ENCODE measurements at regions not wholly inside any gene's neighbourhood (a gene's known extent, or its start where the extent isn't known, plus 50 kb on each side); places are given as distances from the start of the nearest gene placed in this dataset.

DNA sequence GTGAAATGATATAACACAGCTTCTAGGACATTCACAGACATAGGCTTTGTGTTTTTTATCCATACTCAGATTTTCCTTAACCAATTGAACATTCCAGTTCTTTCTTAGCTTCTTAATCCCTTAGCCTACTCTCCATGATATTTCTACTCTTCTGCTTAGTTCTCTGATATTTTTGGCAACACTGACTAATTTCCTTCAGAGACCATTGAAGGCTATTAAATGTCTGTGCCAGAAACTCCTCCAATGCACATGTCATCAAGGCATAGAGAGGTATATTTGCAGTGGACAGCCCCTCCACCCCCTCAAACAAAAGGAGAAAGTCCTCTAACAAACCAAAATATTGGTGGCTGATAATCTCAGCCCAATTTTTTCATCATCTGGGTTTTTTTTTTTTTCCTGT lies 105.9 kb upstream of the TSC22D2 start:
- Histone ChIP-seq H3K27me3 (ENCODE audit: insufficient read depth, low read length) (no peaks in the 10 kb centered on the region), H3K27ac (ENCODE audit: low read depth, low read length) (no peak overlapping the region), H3K4me1 (ENCODE audit: insufficient read depth, low read length) (no peaks in the 10 kb centered on the region), H3K4me3 (ENCODE audit: low read length in 2 of 2) (no peak overlapping the region), H3K36me3 (ENCODE audit: insufficient read depth, low read length) (no peaks in the 10 kb centered on the region), H3K9me3 (ENCODE audit: control insufficient read depth in 1 of 2, low read length in 2 of 2) (no peaks in the 10 kb centered on the region)
- H3K4me3 Mint-ChIP-seq: no peak overlapping the region
- no peaks in the 10 kb centered on the region for H3K36me3 Mint-ChIP-seq
- POLR2A ChIA-PET (ENCODE audit: partially characterized antibody): no interaction called here
- H3K27ac Mint-ChIP-seq: no peak overlapping the region
- no peaks in the 10 kb centered on the region for H3K9me3 Mint-ChIP-seq
- no peak for DNase-seq
- intact Hi-C loops (cut with micrococcal nuclease): no loop called here
- CTCF ChIA-PET (ENCODE audit: partially characterized antibody): interaction anchor here (1.2 to 1.4 kb wide), 2 partner anchors 10 to 834 kb away, joined by 3 read pairs; no protein-coding TSS in a partner anchor
- H3K27me3 Mint-ChIP-seq: peaks cover 25 to 39% of the 10 kb centered on the region in 2 donors
- H3K4me1 Mint-ChIP-seq: no peaks in the 10 kb centered on the region

GRCh38 chr3:150300852-150301517 lies 107.1 kb upstream of the TSC22D2 start:
- Mint-ChIP-seq H3K27ac (no peak overlapping the region), H3K27me3 (peaks cover 25 to 35% of the 10 kb centered on the region in 2 donors), H3K4me1 (no peaks in the 10 kb centered on the region), H3K36me3 (no peaks in the 10 kb centered on the region), H3K4me3 (no peak overlapping the region), H3K9me3 (no peaks in the 10 kb centered on the region)
- no peaks in the 10 kb centered on the region for H3K9me3 ChIP-seq (ENCODE audit: control insufficient read depth in 1 of 2, low read length in 2 of 2)
- no peaks in the 10 kb centered on the region for H3K36me3 ChIP-seq (ENCODE audit: insufficient read depth, low read length)
- intact Hi-C loops (cut with micrococcal nuclease): no loop called here
- ChIA-PET POLR2A (ENCODE audit: partially characterized antibody) (no interaction called here), CTCF (ENCODE audit: partially characterized antibody) (interaction anchor here (1.4 kb wide), 1 partner anchor 835 kb away, joined by 3 read pairs; no protein-coding TSS in a partner anchor)
- DNase-seq: no peak
- H3K4me1 ChIP-seq (ENCODE audit: insufficient read depth, low read length): no peaks in the 10 kb centered on the region
- H3K4me3 ChIP-seq (ENCODE audit: low read length in 2 of 2): no peak overlapping the region
- H3K27me3 ChIP-seq (ENCODE audit: insufficient read depth, low read length): no peaks in the 10 kb centered on the region
- H3K27ac ChIP-seq (ENCODE audit: low read depth, low read length): no peak overlapping the region

- no peak for DNase-seq
- CTCF ChIA-PET (ENCODE audit: partially characterized antibody): no interaction called here
- Histone ChIP-seq H3K9me3 (ENCODE audit: control insufficient read depth in 1 of 2, low read length in 2 of 2) (no peaks in the 10 kb centered on the region), H3K27me3 (ENCODE audit: insufficient read depth, low read length) (no peaks in the 10 kb centered on the region), H3K36me3 (ENCODE audit: insufficient read depth, low read length) (no peaks in the 10 kb centered on the region), H3K4me3 (ENCODE audit: low read length in 2 of 2) (no peak overlapping the region), H3K4me1 (ENCODE audit: insufficient read depth, low read length) (no peaks in the 10 kb centered on the region), H3K27ac (ENCODE audit: low read depth, low read length) (no peak overlapping the region)
- Mint-ChIP-seq H3K36me3 (no peaks in the 10 kb centered on the region), H3K4me1 (no peaks in the 10 kb centered on the region), H3K27ac (no peak overlapping the region), H3K4me3 (no peak overlapping the region), H3K27me3 (peaks cover 22 to 33% of the 10 kb centered on the region in 2 donors), H3K9me3 (no peaks in the 10 kb centered on the region)
- intact Hi-C loops (cut with micrococcal nuclease): no loop called here
- POLR2A ChIA-PET (ENCODE audit: partially characterized antibody): no interaction called here
Measured at GRCh38 chr3:150300388-150300787, 107.7 kb upstream of the TSC22D2 start.

DNA sequence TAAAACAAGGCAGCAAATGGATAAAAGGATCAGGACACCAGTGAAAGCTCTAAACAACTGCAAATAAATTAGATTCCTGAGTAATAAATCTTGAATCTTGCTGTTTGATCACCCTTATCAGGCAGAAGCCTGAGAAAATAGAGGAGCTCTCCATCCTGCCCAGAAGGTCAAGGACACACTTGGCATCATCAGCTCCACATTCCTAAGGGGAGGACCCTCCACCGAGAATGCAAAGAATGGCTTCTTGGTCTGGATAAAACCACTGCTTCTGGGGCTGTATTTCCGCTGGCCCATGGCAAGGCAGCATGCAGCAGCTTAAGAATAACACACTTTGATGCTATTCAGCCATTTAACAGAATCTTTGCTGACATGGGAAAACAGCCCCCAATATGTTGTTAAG lies 108.9 kb upstream of the TSC22D2 start:
- CTCF ChIA-PET (ENCODE audit: partially characterized antibody): no interaction called here
- intact Hi-C loops (cut with micrococcal nuclease): no loop called here
- no peak overlapping the region for H3K4me3 ChIP-seq (ENCODE audit: low read length in 2 of 2)
- H3K4me3 Mint-ChIP-seq: no peak overlapping the region
- no peaks in the 10 kb centered on the region for H3K36me3 Mint-ChIP-seq
- no peaks in the 10 kb centered on the region for H3K4me1 Mint-ChIP-seq
- no peaks in the 10 kb centered on the region for H3K27me3 ChIP-seq (ENCODE audit: insufficient read depth, low read length)
- POLR2A ChIA-PET (ENCODE audit: partially characterized antibody): no interaction called here
- H3K27ac Mint-ChIP-seq: no peak overlapping the region
- H3K9me3 Mint-ChIP-seq: no peaks in the 10 kb centered on the region
- peaks cover 17 to 30% of the 10 kb centered on the region in 2 donors for H3K27me3 Mint-ChIP-seq
- no peaks in the 10 kb centered on the region for H3K9me3 ChIP-seq (ENCODE audit: control insufficient read depth in 1 of 2, low read length in 2 of 2)
- DNase-seq: no peak
- no peaks in the 10 kb centered on the region for H3K4me1 ChIP-seq (ENCODE audit: insufficient read depth, low read length)
- no peak overlapping the region for H3K27ac ChIP-seq (ENCODE audit: low read depth, low read length)
- no peaks in the 10 kb centered on the region for H3K36me3 ChIP-seq (ENCODE audit: insufficient read depth, low read length)

- CTCF ChIA-PET (ENCODE audit: partially characterized antibody): interaction anchor here (1.6 to 2.7 kb wide), 3 partner anchors 11 to 198 kb away, joined by 4 to 18 read pairs (median 7); no protein-coding TSS in a partner anchor
- POLR2A ChIA-PET (ENCODE audit: partially characterized antibody): no interaction called here
- no peak overlapping the region for H3K27ac ChIP-seq (ENCODE audit: low read depth, low read length)
- intact Hi-C loops (cut with micrococcal nuclease): no loop called here
- H3K4me1 Mint-ChIP-seq: no peaks in the 10 kb centered on the region
- no peaks in the 10 kb centered on the region for H3K27me3 ChIP-seq (ENCODE audit: insufficient read depth, low read length)
- no peaks in the 10 kb centered on the region for H3K9me3 ChIP-seq (ENCODE audit: control insufficient read depth in 1 of 2, low read length in 2 of 2)
- no peaks in the 10 kb centered on the region for H3K36me3 ChIP-seq (ENCODE audit: insufficient read depth, low read length)
- DNase-seq: no peak
- H3K9me3 Mint-ChIP-seq: no peaks in the 10 kb centered on the region
- H3K4me3 Mint-ChIP-seq: no peak overlapping the region
- H3K27me3 Mint-ChIP-seq: peaks cover 22% of the 10 kb centered on the region in 2 donors
- H3K27ac Mint-ChIP-seq: no peak overlapping the region
- no peaks in the 10 kb centered on the region for H3K36me3 Mint-ChIP-seq
- no peak overlapping the region for H3K4me3 ChIP-seq (ENCODE audit: low read length in 2 of 2)
- no peaks in the 10 kb centered on the region for H3K4me1 ChIP-seq (ENCODE audit: insufficient read depth, low read length)
Measured at GRCh38 chr3:150296966-150297365, 111.1 kb upstream of the TSC22D2 start.

DNA sequence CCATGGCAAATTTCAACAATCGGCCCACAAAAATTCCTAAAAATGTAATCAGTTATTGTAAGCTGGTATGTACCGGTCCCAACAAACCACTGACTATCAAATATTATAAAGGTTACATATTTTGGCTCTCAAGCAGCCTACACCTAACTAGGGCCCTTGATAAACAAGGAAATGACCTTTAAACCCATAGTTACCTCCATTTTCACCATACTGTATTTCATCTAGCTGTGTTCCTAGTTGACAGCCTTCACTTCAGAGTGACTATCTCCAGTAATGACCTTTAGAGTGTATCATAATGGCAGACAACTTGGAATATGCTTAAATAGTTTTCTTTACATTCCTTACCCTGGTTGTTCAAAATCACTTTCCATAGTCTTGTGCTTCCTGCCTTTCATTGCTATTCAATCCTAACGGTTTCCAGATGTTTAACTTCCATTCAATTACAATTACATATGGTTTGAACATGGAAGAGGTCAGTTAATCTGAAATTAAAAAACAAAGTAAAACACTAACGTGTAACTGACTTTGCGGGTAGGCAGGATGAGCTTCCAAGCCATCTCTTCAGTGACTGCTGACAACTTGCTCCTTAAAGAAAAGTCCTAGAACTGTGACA lies 111.9 kb upstream of the TSC22D2 start:
- Histone ChIP-seq H3K27ac (ENCODE audit: low read depth, low read length) (no peak overlapping the region), H3K4me1 (ENCODE audit: insufficient read depth, low read length) (no peaks in the 10 kb centered on the region), H3K9me3 (ENCODE audit: control insufficient read depth in 1 of 2, low read length in 2 of 2) (no peaks in the 10 kb centered on the region), H3K4me3 (ENCODE audit: low read length in 2 of 2) (no peak overlapping the region), H3K27me3 (ENCODE audit: insufficient read depth, low read length) (no peaks in the 10 kb centered on the region), H3K36me3 (ENCODE audit: insufficient read depth, low read length) (no peaks in the 10 kb centered on the region)
- Mint-ChIP-seq H3K27me3 (peaks cover 15 to 20% of the 10 kb centered on the region in 2 donors), H3K4me1 (no peaks in the 10 kb centered on the region), H3K4me3 (no peak overlapping the region), H3K27ac (no peak overlapping the region), H3K36me3 (no peaks in the 10 kb centered on the region), H3K9me3 (no peaks in the 10 kb centered on the region)
- POLR2A ChIA-PET (ENCODE audit: partially characterized antibody): no interaction called here
- CTCF ChIA-PET (ENCODE audit: partially characterized antibody): interaction anchor here (1.6 to 2.7 kb wide), 4 partner anchors 8 to 199 kb away, joined by 4 to 18 read pairs (median 8); no protein-coding TSS in a partner anchor
- intact Hi-C loops (cut with micrococcal nuclease): no loop called here
- no peak for DNase-seq

DNA sequence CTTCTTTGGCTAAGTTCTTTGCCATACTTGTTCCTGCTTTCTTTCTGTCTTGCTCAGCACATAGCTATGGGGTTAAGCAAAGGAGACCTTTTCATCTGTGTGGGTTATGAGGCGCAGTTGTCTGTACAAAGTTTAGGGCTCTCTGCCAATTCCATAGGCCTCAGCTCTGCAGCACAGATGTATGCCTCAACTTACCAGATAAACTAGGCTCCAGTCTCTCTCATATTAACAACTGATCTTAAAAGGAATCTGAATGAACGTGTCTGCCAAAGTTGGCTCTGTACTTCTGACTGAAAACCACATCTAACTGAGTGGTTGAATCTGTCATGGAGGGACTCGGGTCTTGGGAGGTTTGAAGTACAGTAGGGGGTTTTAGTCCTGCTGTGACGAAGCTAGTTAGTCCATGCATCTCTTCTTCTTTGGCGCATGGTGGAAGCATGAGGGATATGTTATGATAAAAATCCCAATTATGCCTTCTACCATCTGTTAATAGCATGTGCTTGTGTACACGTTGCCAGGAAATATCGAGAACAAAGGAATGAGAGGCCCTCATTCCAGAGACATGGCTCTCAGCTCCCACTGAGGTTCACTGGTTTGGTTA lies 114.6 kb upstream of the TSC22D2 start:
- Histone ChIP-seq H3K27me3 (ENCODE audit: insufficient read depth, low read length) (no peaks in the 10 kb centered on the region), H3K9me3 (ENCODE audit: control insufficient read depth in 1 of 2, low read length in 2 of 2) (no peaks in the 10 kb centered on the region), H3K4me3 (ENCODE audit: low read length in 2 of 2) (no peak overlapping the region), H3K4me1 (ENCODE audit: insufficient read depth, low read length) (no peaks in the 10 kb centered on the region), H3K36me3 (ENCODE audit: insufficient read depth, low read length) (no peaks in the 10 kb centered on the region), H3K27ac (ENCODE audit: low read depth, low read length) (no peak overlapping the region)
- H3K4me1 Mint-ChIP-seq: no peaks in the 10 kb centered on the region
- no peaks in the 10 kb centered on the region for H3K9me3 Mint-ChIP-seq
- H3K36me3 Mint-ChIP-seq: no peaks in the 10 kb centered on the region
- ChIA-PET CTCF (ENCODE audit: partially characterized antibody) (interaction anchor here (1.0 to 3.1 kb wide), 5 partner anchors 8 to 201 kb away, joined by 3 to 9 read pairs (median 3); partner anchors contain the start of gene TSC22D2), POLR2A (ENCODE audit: partially characterized antibody) (no interaction called here)
- peaks cover 10 to 21% of the 10 kb centered on the region in 2 donors for H3K27me3 Mint-ChIP-seq
- no peak overlapping the region for H3K27ac Mint-ChIP-seq
- DNase-seq: no peak
- H3K4me3 Mint-ChIP-seq: no peak overlapping the region
- intact Hi-C loops (cut with micrococcal nuclease): no loop called here

All from CD4-positive, alpha-beta memory T cell (primary cell).